ENCODE measurements at regions not wholly inside any gene's neighbourhood (a gene's known extent, or its start where the extent isn't known, plus 50 kb on each side); places are given as distances from the start of the nearest gene placed in this dataset.

GRCh38 chr3:181626036-181626435 lies 85.7 kb upstream of the SOX2 start:
- Histone ChIP-seq H3K9ac (ENCODE audit: low read depth in 1 of 2, low read length in 2 of 2) (no peak overlapping the region), H3K4me1 (ENCODE audit: control insufficient read depth in 4 of 4, insufficient read depth in 4 of 4, low read length in 3 of 4) (no peaks in the 10 kb centered on the region), H3K27me3 (ENCODE audit: control insufficient read depth in 4 of 4, insufficient read depth in 4 of 4, low read length in 3 of 4) (no peaks in the 10 kb centered on the region), H3K4me3 (ENCODE audit: low read depth in 1 of 3, low read length in 3 of 3) (no peak overlapping the region), H3K36me3 (ENCODE audit: control insufficient read depth in 4 of 4, insufficient read depth in 3 of 4, low read depth in 1 of 4, low read length in 3 of 4) (no peaks in the 10 kb centered on the region), H3K9me3 (ENCODE audit: control insufficient read depth in 4 of 4, low read length in 3 of 4) (no peaks in the 10 kb centered on the region), H3K27ac (ENCODE audit: low read depth in 1 of 2, low read length in 2 of 2) (no peak overlapping the region)
- 72% methylated on average over 1 of the region's 1 CpG for WGBS
- TF ChIP-seq SP1 (IDR thresholded peaks at IDR 0.05) (no peak), HNF4G (IDR thresholded peaks at IDR 0.05) (no peak), CTCF (IDR thresholded peaks at IDR 0.05; ENCODE audit: low read depth, low read length, missing input control) (no peak), ATF3 (IDR thresholded peaks at IDR 0.05) (no peak), NR2F2 (IDR thresholded peaks at IDR 0.05) (no peak), YY1 (IDR thresholded peaks at IDR 0.05) (no peak), REST (IDR thresholded peaks at IDR 0.05) (no peak)
- DNase-seq (ENCODE audit: low spot score), result no peak

GRCh38 chr3:181623924-181624694 lies 87.6 kb upstream of the SOX2 start:
- no peaks in the 10 kb centered on the region for H3K27me3 ChIP-seq (ENCODE audit: control insufficient read depth in 4 of 4, insufficient read depth in 4 of 4, low read length in 3 of 4)
- TF ChIP-seq TAF1 (conservative IDR thresholded peaks at IDR 0.05), result no peak
- TF ChIP-seq YY1 (IDR thresholded peaks at IDR 0.05), result no peak
- TF ChIP-seq FOXA2 (IDR thresholded peaks at IDR 0.05), result no peak
- TF ChIP-seq CTCF (IDR thresholded peaks at IDR 0.05; ENCODE audit: low read depth, low read length, missing input control), result no peak
- no peak for TF ChIP-seq GABPA (IDR thresholded peaks at IDR 0.05 in 1 of 2, conservative IDR thresholded peaks at IDR 0.05 in 1 of 2)
- TF ChIP-seq ATF3 (IDR thresholded peaks at IDR 0.05), result no peak
- no peak for TF ChIP-seq REST (IDR thresholded peaks at IDR 0.05)
- no peak for TF ChIP-seq SP1 (IDR thresholded peaks at IDR 0.05)
- TF ChIP-seq JUND (IDR thresholded peaks at IDR 0.05), result no peak
- TF ChIP-seq RAD21 (IDR thresholded peaks at IDR 0.05), result no peak
- TF ChIP-seq EGR1 (IDR thresholded peaks at IDR 0.05; ENCODE audit: low read depth in 2 of 2), result no peak
- TF ChIP-seq HNF4A (conservative IDR thresholded peaks at IDR 0.05), result no peak
- TF ChIP-seq HNF4G (IDR thresholded peaks at IDR 0.05), result no peak
- no peak for TF ChIP-seq FOXA1 (IDR thresholded peaks at IDR 0.05)
- no peak for TF ChIP-seq NR2F2 (IDR thresholded peaks at IDR 0.05)
- TF ChIP-seq RXRA (IDR thresholded peaks at IDR 0.05), result no peak
- no peak for TF ChIP-seq ZBTB33 (IDR thresholded peaks at IDR 0.05)

More at GRCh38 chr3:181623924-181624694, 87.6 kb upstream of the SOX2 start:
- WGBS, result 63% methylated on average over 4 of the region's 4 CpGs
- Histone ChIP-seq H3K36me3 (ENCODE audit: control insufficient read depth in 4 of 4, insufficient read depth in 3 of 4, low read depth in 1 of 4, low read length in 3 of 4) (no peaks in the 10 kb centered on the region), H3K4me3 (ENCODE audit: low read depth in 1 of 3, low read length in 3 of 3) (no peak overlapping the region), H3K4me1 (ENCODE audit: control insufficient read depth in 4 of 4, insufficient read depth in 4 of 4, low read length in 3 of 4) (no peaks in the 10 kb centered on the region), H3K9ac (ENCODE audit: low read depth in 1 of 2, low read length in 2 of 2) (no peak overlapping the region), H3K9me3 (ENCODE audit: control insufficient read depth in 4 of 4, low read length in 3 of 4) (no peaks in the 10 kb centered on the region), H3K27ac (ENCODE audit: low read depth in 1 of 2, low read length in 2 of 2) (no peak overlapping the region)
- DNase-seq (ENCODE audit: low spot score), result no peak
